GM23338 (cell line): ENCODE measurements at regions not wholly inside any gene's neighbourhood (a gene's known extent, or its start where the extent isn't known, plus 50 kb on each side); places are given as distances from the start of the nearest gene placed in this dataset.

Experiments used
- ATAC-seq: fragments of 200-7000 bp; cut with Tn5 transposase; 3 replicates; pipeline ENCODE4 v1.9.1; 2020
- DNase-seq: peaks from one replicate; pipeline ENCODE4 v3.0.0-alpha.2; 2015; ENCODE audit warnings: low spot score
- H2AFZ ChIP-seq: fragments of 200-600 bp; sonication (generic); 2 replicates; pipeline ENCODE4 v1.8.0; 2016; ENCODE audit warnings: antibody characterized with exemption, mild to moderate bottlenecking, moderate library complexity
- H3F3A ChIP-seq: fragments of 200-600 bp; sonication (generic); replicated peaks from 2 replicates; pipeline ENCODE4 v1.8.0; 2017; ENCODE audit warnings: antibody characterized with exemption, mixed run types, low read depth
- H3K27ac ChIP-seq: fragments of 200-600 bp; sonication (generic); 2 replicates; pipeline ENCODE4 v1.6.1; 2016; ENCODE audit warnings: low read depth
- H3K27me3 ChIP-seq: fragments of 200-600 bp; sonication (generic); 2 replicates; pipeline ENCODE4 v1.8.0; 2016; ENCODE audit warnings: mild to moderate bottlenecking, mixed run types, moderate library complexity; ENCODE audit not compliant: insufficient read depth
- H3K36me3 ChIP-seq: fragments of 200-600 bp; sonication (generic); 2 replicates; pipeline ENCODE4 v1.8.0; 2016; ENCODE audit warnings: mild to moderate bottlenecking; ENCODE audit not compliant: insufficient read depth
- H3K4me1 ChIP-seq: fragments of 200-600 bp; sonication (generic); 2 replicates; pipeline ENCODE4 v1.8.0; 2016; ENCODE audit warnings: mild to moderate bottlenecking, moderate library complexity; ENCODE audit not compliant: insufficient read depth
- H3K4me2 ChIP-seq: fragments of 200-600 bp; sonication (generic); 2 replicates; pipeline ENCODE4 v1.7.1; 2017; ENCODE audit warnings: mixed run types
- H3K4me3 ChIP-seq: fragments of 200-600 bp; sonication (generic); 2 replicates; pipeline ENCODE4 v1.6.1; 2016; ENCODE audit warnings: mixed run types
- H3K79me2 ChIP-seq: fragments of 200-600 bp; sonication (generic); replicated peaks from 2 replicates; pipeline ENCODE4 v1.8.0; 2017; ENCODE audit warnings: mild to moderate bottlenecking; ENCODE audit not compliant: insufficient read depth
- H3K9me2 ChIP-seq: fragments of 200-600 bp; sonication (generic); 2 replicates; pipeline ENCODE4 v1.8.0; 2017; ENCODE audit not compliant: insufficient read depth
- H4K20me1 ChIP-seq: fragments of 200-600 bp; sonication (generic); replicated peaks from 2 replicates; pipeline ENCODE4 v1.8.0; 2017; ENCODE audit warnings: mild to moderate bottlenecking; ENCODE audit not compliant: insufficient read depth
- H3K27ac Mint-ChIP-seq: 2 replicates; pipeline ENCODE4 v1.8.0; 2020; ENCODE audit warnings: inconsistent platforms, mild to moderate bottlenecking, moderate library complexity, mixed read lengths
- H3K27me3 Mint-ChIP-seq: 3 replicates; pipeline ENCODE4 v1.8.0; 2022; ENCODE audit warnings: low read depth, mild to moderate bottlenecking, moderate library complexity, mixed read lengths, inconsistent platforms; ENCODE audit not compliant: insufficient read depth, poor library complexity
- H3K36me3 Mint-ChIP-seq: 3 replicates; pipeline ENCODE4 v1.8.0; 2021; ENCODE audit warnings: low read depth, mild to moderate bottlenecking, inconsistent platforms, moderate library complexity, mixed read lengths
- H3K4me1 Mint-ChIP-seq: 3 replicates; pipeline ENCODE4 v1.8.0; 2020; ENCODE audit warnings: mild to moderate bottlenecking, inconsistent platforms, mixed read lengths
- H3K4me3 Mint-ChIP-seq: 3 replicates; pipeline ENCODE4 v1.8.0; 2021; ENCODE audit warnings: moderate library complexity, mild to moderate bottlenecking, inconsistent platforms, mixed read lengths
- H3K9me3 Mint-ChIP-seq: 3 replicates; pipeline ENCODE4 v1.8.0; 2020; ENCODE audit warnings: moderate library complexity, mild to moderate bottlenecking, inconsistent platforms, mixed read lengths
- CREB1 ChIP-seq: fragments of 250-450 bp; sonication (Bioruptor Pico); IDR thresholded peaks from 2 replicates; pipeline ENCODE4 v1.5.0; 2020; ENCODE audit warnings: low read depth, mild to moderate bottlenecking, moderate library complexity
- CTCF ChIP-seq, 2 experiments: fragments of 200-600 bp in 1 of 2; sonication (generic) in 1 of 2; conservative IDR thresholded peaks; 2 replicates each; pipeline versions ENCODE4 v1.5.1 to v1.6.1; 2016 to 2017; ENCODE audit warnings: antibody characterized with exemption in 2 of 2, low read depth in 2 of 2, mild to moderate bottlenecking in 2 of 2, moderate library complexity in 1 of 2
- ETS1 ChIP-seq: IDR thresholded peaks from 2 replicates; pipeline ENCODE4 v1.6.1; 2016; ENCODE audit warnings: antibody characterized with exemption
- EZH2 ChIP-seq: fragments of 200-600 bp; sonication (generic); IDR thresholded peaks from one replicate; pipeline ENCODE4 v1.8.0; 2017; ENCODE audit warnings: antibody characterized with exemption, mild to moderate bottlenecking, low read depth; ENCODE audit not compliant: unreplicated experiment
- EZH2phosphoT487 ChIP-seq: fragments of 200-600 bp; sonication (generic); IDR thresholded peaks from one replicate; pipeline ENCODE4 v1.8.1; 2018; ENCODE audit warnings: antibody characterized with exemption; ENCODE audit not compliant: unreplicated experiment
- JUNB ChIP-seq: IDR thresholded peaks from one replicate; pipeline ENCODE4 v1.6.1; 2016; ENCODE audit warnings: antibody characterized with exemption; ENCODE audit not compliant: unreplicated experiment
- NANOG ChIP-seq: IDR thresholded peaks from 2 replicates; pipeline ENCODE4 v1.6.1; 2016; ENCODE audit warnings: antibody characterized with exemption, borderline replicate concordance
- POLR2AphosphoS5 ChIP-seq: IDR thresholded peaks from 2 replicates; pipeline ENCODE4 v1.6.1; 2016; ENCODE audit warnings: antibody characterized with exemption, low read depth
- REST ChIP-seq: IDR thresholded peaks from one replicate; pipeline ENCODE4 v1.6.1; 2018; ENCODE audit warnings: antibody characterized with exemption; ENCODE audit not compliant: unreplicated experiment
- STAT1 ChIP-seq: IDR thresholded peaks from one replicate; pipeline ENCODE4 v1.6.1; 2016; ENCODE audit warnings: antibody characterized with exemption; ENCODE audit not compliant: unreplicated experiment
- ZNF114 ChIP-seq: fragments of 250-450 bp; sonication (Bioruptor Pico); IDR thresholded peaks from 2 replicates; pipeline ENCODE4 v1.5.0; 2020; ENCODE audit warnings: mild to moderate bottlenecking, moderate library complexity
- ZNF331 ChIP-seq: fragments of 250-450 bp; sonication (Bioruptor Pico); IDR thresholded peaks from 2 replicates; pipeline ENCODE4 v1.5.0; 2020; ENCODE audit warnings: low read depth, mild to moderate bottlenecking, moderate library complexity
- ZNF462 ChIP-seq: fragments of 250-450 bp; sonication (Bioruptor Pico); IDR thresholded peaks from 2 replicates; pipeline ENCODE4 v1.5.0; 2020; ENCODE audit warnings: mild to moderate bottlenecking, moderate library complexity

GRCh38 chr12:92056290-92056689, 89.4 kb downstream of the BTG1 start:
- H3K36me3 Mint-ChIP-seq, result no peaks in the 10 kb centered on the region; the same call in 1 of the 3 replicates
- H3K4me3 ChIP-seq, result no peak overlapping the region

More at GRCh38 chr12:92056290-92056689, 89.4 kb downstream of the BTG1 start:
- Mint-ChIP-seq H3K4me3 (no peak overlapping the region), H3K27ac (no peak overlapping the region), H3K27me3 (peaks cover 1% of the 10 kb centered on the region), H3K9me3 (no peaks in the 10 kb centered on the region; the same call in 2 of the 3 replicates), H3K4me1 (no peaks in the 10 kb centered on the region)
- no peak for TF ChIP-seq POLR2AphosphoS5
- TF ChIP-seq ZNF114 (CRISPR knock-in tag), result no peak
- no peak for TF ChIP-seq REST
- no peak for TF ChIP-seq EZH2
- TF ChIP-seq CREB1 (CRISPR knock-in tag), result no peak
- no peak for TF ChIP-seq NANOG
- no peak for TF ChIP-seq JUNB
- TF ChIP-seq EZH2phosphoT487, result no peak
- TF ChIP-seq CTCF (conservative IDR thresholded peaks at IDR 0.05; ENCODE audit: low read depth in 2 of 2), result no peak
- TF ChIP-seq ETS1, result no peak
- TF ChIP-seq ZNF462, result no peak
- TF ChIP-seq STAT1, result no peak
- TF ChIP-seq ZNF331 (CRISPR knock-in tag), result no peak
- no peaks in the 10 kb centered on the region for H3F3A ChIP-seq
- no peaks in the 10 kb centered on the region for H3K36me3 ChIP-seq
- H2AFZ ChIP-seq, result no peak overlapping the region
- 0 out of 2 replicates have a peak, but pooled peaks cover 3% of the 10 kb centered on the region for H3K9me2 ChIP-seq
- H3K27me3 ChIP-seq, result no peaks in the 10 kb centered on the region
- no peaks in the 10 kb centered on the region for H4K20me1 ChIP-seq
- no peak for ATAC-seq
- H3K4me2 ChIP-seq, result no peak overlapping the region
- no peak overlapping the region for H3K27ac ChIP-seq
- no peaks in the 10 kb centered on the region for H3K79me2 ChIP-seq
- no peaks in the 10 kb centered on the region for H3K4me1 ChIP-seq
- no peak for DNase-seq
